ENCODE measurements at regions not wholly inside any gene's neighbourhood (a gene's known extent, or its start where the extent isn't known, plus 50 kb on each side); places are given as distances from the start of the nearest gene placed in this dataset.

DNA sequence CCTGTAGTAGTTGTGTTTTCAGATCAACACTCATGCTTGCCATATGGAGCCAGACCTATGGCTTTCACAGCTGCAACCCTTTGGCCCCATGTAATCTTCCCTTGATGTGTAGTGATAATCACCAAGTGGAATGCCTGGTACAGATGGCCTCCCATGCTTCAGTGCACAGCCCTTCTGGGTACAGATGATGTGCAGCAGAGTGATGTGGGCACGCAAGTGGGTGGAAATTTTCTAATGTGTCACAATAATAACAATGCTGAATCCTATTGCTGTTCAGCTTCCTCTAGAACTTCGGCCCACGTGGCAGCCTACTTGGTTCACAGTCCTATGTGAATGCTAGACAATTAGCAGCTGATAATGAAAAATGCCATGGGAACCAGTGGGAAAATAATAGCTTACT lies 188.1 kb downstream of the SNAPC1 start:
- no peak for DNase-seq (ENCODE audit: low spot score)
- no peak overlapping the region for H3K27ac ChIP-seq

DNA sequence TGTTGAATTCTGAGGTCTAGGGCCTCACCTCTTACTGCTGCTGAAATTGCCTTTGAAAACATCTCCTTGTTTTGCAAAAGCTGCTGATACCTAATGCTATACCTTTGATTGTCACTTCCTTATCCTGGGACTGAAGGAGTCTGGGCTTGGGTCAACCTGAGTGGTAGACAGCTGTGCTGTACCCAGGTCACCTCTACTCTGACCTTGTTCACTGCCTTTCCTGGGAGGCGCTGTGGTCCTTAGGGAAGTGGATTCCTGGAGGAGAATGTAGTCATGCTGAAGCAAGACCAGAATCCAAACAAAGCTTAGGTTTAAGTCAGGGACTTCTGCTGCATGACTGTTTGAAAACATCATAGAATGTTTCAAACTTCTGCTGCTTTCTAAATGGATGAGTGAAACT lies 191.4 kb downstream of the SNAPC1 start:
- no peak for DNase-seq (ENCODE audit: low spot score)
- Histone ChIP-seq H3K36me3 (no peaks in the 10 kb centered on the region), H3K4me3 (no peak overlapping the region), H3K9me3 (peaks cover 0 to 8% of the 10 kb centered on the region in 2 donors), H3K4me1 (no peaks in the 10 kb centered on the region), H3K27ac (no peak overlapping the region), H3K27me3 (no peaks in the 10 kb centered on the region)
- TF ChIP-seq, protein P1, sequence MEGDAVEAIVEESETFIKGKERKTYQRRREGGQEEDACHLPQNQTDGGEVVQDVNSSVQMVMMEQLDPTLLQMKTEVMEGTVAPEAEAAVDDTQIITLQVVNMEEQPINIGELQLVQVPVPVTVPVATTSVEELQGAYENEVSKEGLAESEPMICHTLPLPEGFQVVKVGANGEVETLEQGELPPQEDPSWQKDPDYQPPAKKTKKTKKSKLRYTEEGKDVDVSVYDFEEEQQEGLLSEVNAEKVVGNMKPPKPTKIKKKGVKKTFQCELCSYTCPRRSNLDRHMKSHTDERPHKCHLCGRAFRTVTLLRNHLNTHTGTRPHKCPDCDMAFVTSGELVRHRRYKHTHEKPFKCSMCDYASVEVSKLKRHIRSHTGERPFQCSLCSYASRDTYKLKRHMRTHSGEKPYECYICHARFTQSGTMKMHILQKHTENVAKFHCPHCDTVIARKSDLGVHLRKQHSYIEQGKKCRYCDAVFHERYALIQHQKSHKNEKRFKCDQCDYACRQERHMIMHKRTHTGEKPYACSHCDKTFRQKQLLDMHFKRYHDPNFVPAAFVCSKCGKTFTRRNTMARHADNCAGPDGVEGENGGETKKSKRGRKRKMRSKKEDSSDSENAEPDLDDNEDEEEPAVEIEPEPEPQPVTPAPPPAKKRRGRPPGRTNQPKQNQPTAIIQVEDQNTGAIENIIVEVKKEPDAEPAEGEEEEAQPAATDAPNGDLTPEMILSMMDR (IDR thresholded peaks at IDR 0.05) = no peak

More for the DNA sequence above, 188.1 kb downstream of the SNAPC1 start:
- H3K36me3 ChIP-seq = no peaks in the 10 kb centered on the region
- no peak overlapping the region for H3K4me3 ChIP-seq
- no peaks in the 10 kb centered on the region for H3K4me1 ChIP-seq
- TF ChIP-seq, protein P1 (IDR thresholded peaks at IDR 0.05) = no peak
- H3K27me3 ChIP-seq = no peaks in the 10 kb centered on the region
- H3K9me3 ChIP-seq = no peaks in the 10 kb centered on the region

DNA sequence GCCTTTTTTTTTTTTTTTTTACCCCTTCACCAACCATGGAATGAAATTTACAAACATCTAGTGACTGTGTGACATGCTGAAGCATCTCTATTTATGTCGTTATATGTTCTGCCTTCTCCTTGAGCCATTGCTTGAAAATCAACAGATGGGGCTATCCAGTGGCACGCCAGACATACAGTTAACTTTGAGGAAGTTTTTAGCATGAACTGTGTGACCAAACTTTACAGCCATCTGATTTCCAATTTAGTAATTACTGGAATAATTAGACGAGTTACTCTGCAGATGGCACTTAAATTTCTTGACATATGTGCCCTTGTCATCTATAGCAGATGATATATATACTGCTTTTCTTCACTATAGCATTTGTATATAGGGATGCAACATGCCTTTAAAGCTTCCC lies 192.1 kb downstream of the SNAPC1 start:
- Histone ChIP-seq H3K9me3 (peaks cover 0 to 8% of the 10 kb centered on the region in 2 donors), H3K36me3 (no peaks in the 10 kb centered on the region), H3K27me3 (no peaks in the 10 kb centered on the region), H3K4me1 (no peaks in the 10 kb centered on the region), H3K4me3 (no peak overlapping the region), H3K27ac (no peak overlapping the region)
- DNase-seq (ENCODE audit: low spot score) = no peak
- TF ChIP-seq, protein P1 (IDR thresholded peaks at IDR 0.05) = no peak

DNA sequence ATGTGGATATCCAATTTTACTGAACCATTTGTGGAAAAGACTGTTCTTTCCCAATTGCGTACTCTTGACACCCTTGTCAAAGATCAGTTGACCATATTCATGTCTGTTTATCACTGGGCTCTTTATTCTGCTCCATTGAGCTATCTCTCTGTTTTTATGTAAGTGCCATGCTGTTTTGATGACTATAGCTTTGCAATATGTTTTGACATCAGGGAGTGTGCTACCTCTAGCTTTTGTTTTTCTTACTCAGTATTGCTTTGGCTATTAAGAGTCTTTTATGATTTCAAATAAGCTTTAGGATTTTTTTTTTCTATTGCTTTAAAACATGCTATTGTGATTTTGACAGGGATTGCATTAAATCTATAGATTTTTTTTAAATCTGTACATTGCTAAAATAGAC lies 194.3 kb downstream of the SNAPC1 start:
- no peaks in the 10 kb centered on the region for H3K36me3 ChIP-seq
- no peak overlapping the region for H3K4me3 ChIP-seq
- no peak overlapping the region for H3K27ac ChIP-seq
- DNase-seq (ENCODE audit: low spot score) = no peak
- no peaks in the 10 kb centered on the region for H3K27me3 ChIP-seq
- peaks cover 0 to 8% of the 10 kb centered on the region in 2 donors for H3K9me3 ChIP-seq
- H3K4me1 ChIP-seq = no peaks in the 10 kb centered on the region
- TF ChIP-seq, protein P1 (IDR thresholded peaks at IDR 0.05) = no peak

DNA sequence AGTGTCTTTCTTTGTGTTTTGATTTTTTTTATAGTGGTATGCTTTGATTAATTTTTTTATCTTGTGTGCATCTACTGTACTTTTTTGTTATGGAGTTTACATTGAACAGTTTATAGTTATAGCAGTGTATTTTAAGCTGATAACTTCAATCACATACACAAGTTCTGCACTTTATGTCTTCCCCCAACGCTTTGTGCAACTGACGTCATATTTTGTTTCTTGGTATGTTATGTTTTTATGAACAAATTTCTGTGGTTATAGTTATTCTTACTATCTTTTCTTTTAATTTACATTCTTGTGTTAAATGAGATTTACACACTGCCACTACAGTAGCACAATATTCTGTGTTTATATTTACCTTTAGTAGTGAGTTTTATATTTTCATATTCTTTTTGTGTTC lies 197.1 kb downstream of the SNAPC1 start:
- no peaks in the 10 kb centered on the region for H3K27me3 ChIP-seq

DNA sequence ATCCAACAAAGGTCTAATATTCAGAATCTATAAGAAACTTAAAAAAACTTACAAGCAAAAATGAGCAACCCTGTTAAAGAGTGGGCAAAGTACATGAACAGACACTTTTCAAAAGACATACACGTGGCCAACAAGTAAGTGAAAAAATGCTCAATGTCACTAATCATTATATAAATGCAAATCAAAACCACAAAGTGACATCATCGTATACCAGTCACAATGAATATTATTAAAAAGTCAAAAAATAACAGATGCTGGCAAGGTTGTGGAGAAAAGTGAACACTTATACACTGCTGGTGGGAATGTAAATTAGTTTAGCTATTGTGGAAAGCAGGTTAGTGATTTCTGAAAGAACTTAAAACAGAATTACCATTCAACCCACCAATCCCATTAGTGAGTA lies 199.1 kb downstream of the SNAPC1 start:
- TF ChIP-seq, protein P1 (IDR thresholded peaks at IDR 0.05) = no peak
- Histone ChIP-seq H3K4me3 (no peak overlapping the region), H3K27me3 (no peaks in the 10 kb centered on the region), H3K27ac (no peak overlapping the region), H3K9me3 (peaks cover 0 to 4% of the 10 kb centered on the region in 2 donors), H3K36me3 (no peaks in the 10 kb centered on the region), H3K4me1 (no peaks in the 10 kb centered on the region)
- no peak for DNase-seq (ENCODE audit: low spot score)

More for the DNA sequence above, 197.1 kb downstream of the SNAPC1 start:
- no peaks in the 10 kb centered on the region for H3K36me3 ChIP-seq
- TF ChIP-seq, protein P1 (IDR thresholded peaks at IDR 0.05) = no peak
- no peak for DNase-seq (ENCODE audit: low spot score)
- H3K27ac ChIP-seq = no peak overlapping the region
- peaks cover 0 to 8% of the 10 kb centered on the region in 2 donors for H3K9me3 ChIP-seq
- H3K4me3 ChIP-seq = no peak overlapping the region
- no peaks in the 10 kb centered on the region for H3K4me1 ChIP-seq
